ENCODE measurements at regions not wholly inside any gene's neighbourhood (a gene's known extent, or its start where the extent isn't known, plus 50 kb on each side); places are given as distances from the start of the nearest gene placed in this dataset.

DNA sequence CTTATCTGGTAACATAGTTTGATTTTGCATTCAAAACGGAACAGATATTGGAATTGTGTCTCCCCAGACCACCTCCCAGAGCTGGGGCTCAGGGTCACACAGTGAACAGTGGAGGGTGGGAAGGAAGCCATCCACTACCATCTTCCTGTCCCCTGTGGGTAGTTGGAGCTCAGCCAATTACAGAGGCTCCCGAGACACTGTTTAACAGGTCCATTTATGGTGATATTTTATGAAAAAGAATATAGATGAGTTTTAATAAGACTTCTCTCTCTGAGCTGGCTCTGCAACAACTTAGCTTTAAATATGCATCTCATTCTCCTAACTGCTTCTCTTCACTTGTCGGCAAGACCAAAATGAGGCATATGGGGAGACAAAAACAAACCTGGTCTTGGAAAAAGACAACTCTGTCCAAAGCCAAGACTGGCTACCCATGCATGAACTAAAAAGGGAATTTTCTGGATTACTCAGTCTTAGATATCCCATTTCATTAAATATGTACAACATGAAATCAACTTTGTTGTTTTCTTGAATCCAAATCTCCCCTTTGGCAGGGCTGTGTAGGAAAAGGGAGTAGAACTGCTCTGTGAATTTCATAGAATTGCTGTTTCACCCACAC lies 83.8 kb upstream of the HOXC13 start:
- TF ChIP-seq, protein P1, sequence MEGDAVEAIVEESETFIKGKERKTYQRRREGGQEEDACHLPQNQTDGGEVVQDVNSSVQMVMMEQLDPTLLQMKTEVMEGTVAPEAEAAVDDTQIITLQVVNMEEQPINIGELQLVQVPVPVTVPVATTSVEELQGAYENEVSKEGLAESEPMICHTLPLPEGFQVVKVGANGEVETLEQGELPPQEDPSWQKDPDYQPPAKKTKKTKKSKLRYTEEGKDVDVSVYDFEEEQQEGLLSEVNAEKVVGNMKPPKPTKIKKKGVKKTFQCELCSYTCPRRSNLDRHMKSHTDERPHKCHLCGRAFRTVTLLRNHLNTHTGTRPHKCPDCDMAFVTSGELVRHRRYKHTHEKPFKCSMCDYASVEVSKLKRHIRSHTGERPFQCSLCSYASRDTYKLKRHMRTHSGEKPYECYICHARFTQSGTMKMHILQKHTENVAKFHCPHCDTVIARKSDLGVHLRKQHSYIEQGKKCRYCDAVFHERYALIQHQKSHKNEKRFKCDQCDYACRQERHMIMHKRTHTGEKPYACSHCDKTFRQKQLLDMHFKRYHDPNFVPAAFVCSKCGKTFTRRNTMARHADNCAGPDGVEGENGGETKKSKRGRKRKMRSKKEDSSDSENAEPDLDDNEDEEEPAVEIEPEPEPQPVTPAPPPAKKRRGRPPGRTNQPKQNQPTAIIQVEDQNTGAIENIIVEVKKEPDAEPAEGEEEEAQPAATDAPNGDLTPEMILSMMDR (IDR thresholded peaks at IDR 0.05): no peak
- no peak for TF ChIP-seq EZH2 (IDR thresholded peaks at IDR 0.05; ENCODE audit: borderline replicate concordance, insufficient read depth, low read depth, low read length, poor library complexity, severe bottlenecking)
